ENCODE measurements at regions not wholly inside any gene's neighbourhood (a gene's known extent, or its start where the extent isn't known, plus 50 kb on each side); places are given as distances from the start of the nearest gene placed in this dataset.

DNA sequence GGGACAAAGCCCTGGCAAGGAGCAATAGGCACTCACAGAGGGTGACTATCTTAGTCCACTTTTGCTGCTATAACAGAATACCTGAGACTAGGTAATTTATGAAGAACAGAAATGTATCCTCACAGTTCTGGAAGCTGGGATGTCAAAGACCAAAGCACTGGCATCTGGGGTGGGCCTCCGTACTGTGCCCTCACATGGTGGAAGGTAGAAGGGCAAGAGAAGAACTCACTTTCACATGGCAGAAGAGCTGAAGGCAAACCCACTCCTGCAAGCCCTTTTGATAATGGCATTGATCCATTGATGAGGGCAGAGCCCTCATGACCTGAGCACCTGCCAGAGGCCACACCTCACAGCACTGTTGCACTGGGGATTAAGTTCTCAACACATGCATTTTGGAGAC is 173.4 kb upstream of the C2CD4B start:
- CTCF ChIA-PET: interaction anchor here (1.0 kb wide), 1 partner anchor 517 kb away, joined by 3 read pairs; no protein-coding TSS in a partner anchor
- intact Hi-C loops (cut with micrococcal nuclease; ENCODE audit: unreplicated experiment): no loop called here

DNA sequence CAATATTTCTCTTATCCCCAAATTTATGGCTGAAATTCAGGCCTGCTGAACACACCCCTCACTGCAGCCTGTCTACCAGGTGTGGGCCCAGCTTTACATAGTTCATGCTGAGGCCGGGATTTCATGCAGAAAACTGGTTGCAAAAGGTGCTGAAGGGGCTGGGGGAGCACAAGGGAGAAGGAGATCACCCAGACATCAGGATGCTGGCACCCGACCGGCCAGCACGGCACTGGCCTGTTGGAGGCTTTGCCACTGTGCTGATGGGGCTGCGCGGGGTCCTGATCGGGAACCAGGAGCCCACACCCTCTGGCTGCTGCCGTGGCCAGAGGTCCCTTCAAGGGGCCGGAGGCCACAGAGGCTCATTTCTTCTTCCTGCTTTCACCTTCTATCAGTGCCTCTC is 177.9 kb upstream of the C2CD4B start:
- no peaks in the 10 kb centered on the region for H3K9me3 ChIP-seq (ENCODE audit: low read depth, low read length, poor library complexity, severe bottlenecking)
- ChIA-PET CTCF (no interaction called here), POLR2A (ENCODE audit: low non-redundant PET) (no interaction called here)
- no peak for DNase-seq (ENCODE audit: low spot score)
- no peaks in the 10 kb centered on the region for H3K4me1 ChIP-seq (ENCODE audit: insufficient read depth, low read length, poor library complexity, severe bottlenecking)
- no peak overlapping the region for H3K27ac ChIP-seq (ENCODE audit: low read depth, low read length, poor library complexity, severe bottlenecking)
- no peak overlapping the region for H3K4me3 ChIP-seq (ENCODE audit: low read depth, low read length, poor library complexity, severe bottlenecking)
- no TSS peak for BruUV-seq (replicated peaks)
- no peaks in the 10 kb centered on the region for H3K36me3 ChIP-seq (ENCODE audit: insufficient read depth, low read length, poor library complexity, severe bottlenecking)
- TF ChIP-seq EZH2 (IDR thresholded peaks at IDR 0.05; ENCODE audit: borderline replicate concordance, low read depth, low read length, poor library complexity, severe bottlenecking): no peak
- TF ChIP-seq, protein P1, sequence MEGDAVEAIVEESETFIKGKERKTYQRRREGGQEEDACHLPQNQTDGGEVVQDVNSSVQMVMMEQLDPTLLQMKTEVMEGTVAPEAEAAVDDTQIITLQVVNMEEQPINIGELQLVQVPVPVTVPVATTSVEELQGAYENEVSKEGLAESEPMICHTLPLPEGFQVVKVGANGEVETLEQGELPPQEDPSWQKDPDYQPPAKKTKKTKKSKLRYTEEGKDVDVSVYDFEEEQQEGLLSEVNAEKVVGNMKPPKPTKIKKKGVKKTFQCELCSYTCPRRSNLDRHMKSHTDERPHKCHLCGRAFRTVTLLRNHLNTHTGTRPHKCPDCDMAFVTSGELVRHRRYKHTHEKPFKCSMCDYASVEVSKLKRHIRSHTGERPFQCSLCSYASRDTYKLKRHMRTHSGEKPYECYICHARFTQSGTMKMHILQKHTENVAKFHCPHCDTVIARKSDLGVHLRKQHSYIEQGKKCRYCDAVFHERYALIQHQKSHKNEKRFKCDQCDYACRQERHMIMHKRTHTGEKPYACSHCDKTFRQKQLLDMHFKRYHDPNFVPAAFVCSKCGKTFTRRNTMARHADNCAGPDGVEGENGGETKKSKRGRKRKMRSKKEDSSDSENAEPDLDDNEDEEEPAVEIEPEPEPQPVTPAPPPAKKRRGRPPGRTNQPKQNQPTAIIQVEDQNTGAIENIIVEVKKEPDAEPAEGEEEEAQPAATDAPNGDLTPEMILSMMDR (conservative IDR thresholded peaks at IDR 0.05; ENCODE audit: low read depth, low read length): no peak
- intact Hi-C loops (cut with micrococcal nuclease; ENCODE audit: unreplicated experiment): no loop called here
- H3K27me3 ChIP-seq (replicated peaks; ENCODE audit: insufficient read depth, low read depth, low read length, poor library complexity): no peaks in the 10 kb centered on the region

More for the DNA sequence above, 173.4 kb upstream of the C2CD4B start:
- POLR2A ChIA-PET (ENCODE audit: low non-redundant PET): no interaction called here
- Histone ChIP-seq H3K4me3 (ENCODE audit: low read depth, low read length, poor library complexity, severe bottlenecking) (no peak overlapping the region), H3K27ac (ENCODE audit: low read depth, low read length, poor library complexity, severe bottlenecking) (no peak overlapping the region), H3K9me3 (ENCODE audit: low read depth, low read length, poor library complexity, severe bottlenecking) (no peaks in the 10 kb centered on the region), H3K36me3 (ENCODE audit: insufficient read depth, low read length, poor library complexity, severe bottlenecking) (no peaks in the 10 kb centered on the region), H3K4me1 (ENCODE audit: insufficient read depth, low read length, poor library complexity, severe bottlenecking) (no peaks in the 10 kb centered on the region), H3K27me3 (replicated peaks; ENCODE audit: insufficient read depth, low read depth, low read length, poor library complexity) (no peaks in the 10 kb centered on the region)
- TF ChIP-seq, protein P1 (conservative IDR thresholded peaks at IDR 0.05; ENCODE audit: low read depth, low read length): no peak
- no TSS peak for BruUV-seq (replicated peaks)
- no peak for DNase-seq (ENCODE audit: low spot score)

DNA sequence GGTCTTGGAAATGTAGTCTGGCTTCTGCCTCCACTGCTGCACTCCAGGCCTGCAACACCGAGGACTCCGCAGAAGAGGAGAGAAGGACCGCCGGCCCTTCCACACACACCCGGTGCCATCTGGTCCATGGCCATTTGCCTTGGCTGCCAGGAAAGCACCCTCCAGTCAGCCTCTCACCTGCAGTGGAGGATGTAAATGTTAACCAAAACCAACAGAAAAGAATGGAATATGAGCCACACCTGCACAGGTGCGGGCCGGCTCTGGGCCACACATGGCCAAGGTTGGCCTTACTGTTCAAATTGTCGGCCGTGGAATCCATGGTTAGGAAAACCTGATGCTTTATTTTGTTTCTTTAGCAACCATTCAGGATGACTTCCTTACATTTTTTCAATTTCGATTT is 178.3 kb upstream of the C2CD4B start:
- H3K27ac ChIP-seq (ENCODE audit: low read depth, low read length, poor library complexity, severe bottlenecking): no peak overlapping the region
- H3K36me3 ChIP-seq (ENCODE audit: insufficient read depth, low read length, poor library complexity, severe bottlenecking): no peaks in the 10 kb centered on the region
- ChIA-PET POLR2A (ENCODE audit: low non-redundant PET) (no interaction called here), CTCF (no interaction called here)
- no peak overlapping the region for H3K4me3 ChIP-seq (ENCODE audit: low read depth, low read length, poor library complexity, severe bottlenecking)
- intact Hi-C loops (cut with micrococcal nuclease; ENCODE audit: unreplicated experiment): no loop called here
- no peaks in the 10 kb centered on the region for H3K9me3 ChIP-seq (ENCODE audit: low read depth, low read length, poor library complexity, severe bottlenecking)
- no peak for DNase-seq (ENCODE audit: low spot score)
- no peaks in the 10 kb centered on the region for H3K4me1 ChIP-seq (ENCODE audit: insufficient read depth, low read length, poor library complexity, severe bottlenecking)
- H3K27me3 ChIP-seq (replicated peaks; ENCODE audit: insufficient read depth, low read depth, low read length, poor library complexity): no peaks in the 10 kb centered on the region
- TF ChIP-seq EZH2 (IDR thresholded peaks at IDR 0.05; ENCODE audit: borderline replicate concordance, low read depth, low read length, poor library complexity, severe bottlenecking): no peak
- TF ChIP-seq, protein P1 (conservative IDR thresholded peaks at IDR 0.05; ENCODE audit: low read depth, low read length): no peak
- BruUV-seq (replicated peaks): no TSS peak

Measured in A673 (cell line).